ENCODE measurements at regions not wholly inside any gene's neighbourhood (a gene's known extent, or its start where the extent isn't known, plus 50 kb on each side); places are given as distances from the start of the nearest gene placed in this dataset.

DNA sequence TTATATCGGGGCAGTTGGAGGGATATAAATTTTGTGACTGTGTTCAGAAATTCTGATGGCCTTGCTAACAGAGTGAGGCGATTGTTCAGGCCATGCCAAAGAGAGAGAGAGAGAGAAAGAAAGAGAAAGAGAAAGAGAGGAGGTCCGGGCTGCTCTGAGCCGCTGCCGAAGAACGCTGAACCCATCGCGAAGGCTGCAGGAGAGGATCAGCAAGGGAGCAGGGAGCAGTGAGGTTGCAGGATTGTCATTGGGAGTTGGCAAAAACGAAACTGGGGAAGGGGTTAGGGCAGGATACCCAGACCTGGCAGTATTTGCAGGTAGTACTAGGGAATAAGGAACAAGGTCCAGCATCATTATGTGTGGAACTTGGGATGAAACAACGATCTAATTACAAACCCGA, 537.1 kb downstream of the INSC start:
- no peaks in the 10 kb centered on the region for H3K9me3 ChIP-seq (ENCODE audit: insufficient read depth, low read depth, low read length)
- H2AFZ ChIP-seq (ENCODE audit: low read length): no peak overlapping the region
- TF ChIP-seq EZH2phosphoT487 (IDR thresholded peaks at IDR 0.05; ENCODE audit: borderline replicate concordance): no peak
- TF ChIP-seq, protein P1, sequence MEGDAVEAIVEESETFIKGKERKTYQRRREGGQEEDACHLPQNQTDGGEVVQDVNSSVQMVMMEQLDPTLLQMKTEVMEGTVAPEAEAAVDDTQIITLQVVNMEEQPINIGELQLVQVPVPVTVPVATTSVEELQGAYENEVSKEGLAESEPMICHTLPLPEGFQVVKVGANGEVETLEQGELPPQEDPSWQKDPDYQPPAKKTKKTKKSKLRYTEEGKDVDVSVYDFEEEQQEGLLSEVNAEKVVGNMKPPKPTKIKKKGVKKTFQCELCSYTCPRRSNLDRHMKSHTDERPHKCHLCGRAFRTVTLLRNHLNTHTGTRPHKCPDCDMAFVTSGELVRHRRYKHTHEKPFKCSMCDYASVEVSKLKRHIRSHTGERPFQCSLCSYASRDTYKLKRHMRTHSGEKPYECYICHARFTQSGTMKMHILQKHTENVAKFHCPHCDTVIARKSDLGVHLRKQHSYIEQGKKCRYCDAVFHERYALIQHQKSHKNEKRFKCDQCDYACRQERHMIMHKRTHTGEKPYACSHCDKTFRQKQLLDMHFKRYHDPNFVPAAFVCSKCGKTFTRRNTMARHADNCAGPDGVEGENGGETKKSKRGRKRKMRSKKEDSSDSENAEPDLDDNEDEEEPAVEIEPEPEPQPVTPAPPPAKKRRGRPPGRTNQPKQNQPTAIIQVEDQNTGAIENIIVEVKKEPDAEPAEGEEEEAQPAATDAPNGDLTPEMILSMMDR (conservative IDR thresholded peaks at IDR 0.05; ENCODE audit: low read length): no peak
- H3K9ac ChIP-seq (ENCODE audit: low read depth, low read length, poor library complexity, severe bottlenecking): no peak overlapping the region
- H3K4me3 ChIP-seq (ENCODE audit: low read length, poor library complexity, severe bottlenecking): no peak overlapping the region
- no peaks in the 10 kb centered on the region for H3K9me2 ChIP-seq (replicated peaks; ENCODE audit: low read depth, low read length)
- no peaks in the 10 kb centered on the region for H3K79me2 ChIP-seq (ENCODE audit: insufficient read depth, low read length)
- H3K4me1 ChIP-seq (ENCODE audit: insufficient read depth, low read length, poor library complexity, severe bottlenecking): no peaks in the 10 kb centered on the region
- H3K4me2 ChIP-seq (ENCODE audit: low read depth, low read length, poor library complexity, severe bottlenecking): no peak overlapping the region
- H3K36me3 ChIP-seq (ENCODE audit: insufficient read depth, low read length): no peaks in the 10 kb centered on the region
- H3K27me3 ChIP-seq (ENCODE audit: insufficient read depth, low read length, poor library complexity, severe bottlenecking): no peaks in the 10 kb centered on the region
- no peaks in the 10 kb centered on the region for H3F3A ChIP-seq (ENCODE audit: low read depth)
- no peaks in the 10 kb centered on the region for H4K20me1 ChIP-seq (ENCODE audit: insufficient read depth, low read length, poor library complexity, severe bottlenecking)

DNA sequence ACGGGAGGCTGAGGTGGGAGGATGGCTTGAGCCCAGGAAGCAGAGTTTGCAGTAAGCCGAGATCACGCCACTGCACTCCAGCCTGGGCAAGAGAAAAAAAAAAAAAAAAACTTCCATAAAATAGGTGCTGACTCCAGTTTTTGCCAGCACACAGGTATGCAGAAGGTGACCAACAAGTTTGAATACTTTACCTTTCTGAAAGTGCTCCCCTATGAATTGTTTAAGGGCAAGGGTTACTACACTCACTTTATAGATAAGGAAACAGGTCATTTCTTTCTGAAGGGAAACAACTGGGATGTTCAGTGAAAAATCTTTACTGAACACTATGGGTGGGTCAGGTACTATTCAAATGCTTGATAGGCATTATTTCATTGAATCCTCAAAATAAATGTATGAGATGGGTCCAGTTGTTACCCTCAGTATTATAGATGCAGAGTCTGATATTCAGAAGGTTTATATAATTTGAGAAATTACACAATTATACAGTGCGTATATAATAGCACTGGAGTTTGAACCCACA, 538.5 kb downstream of the INSC start:
- Histone ChIP-seq H4K20me1 (ENCODE audit: insufficient read depth, low read length, poor library complexity, severe bottlenecking) (no peaks in the 10 kb centered on the region), H3K27me3 (ENCODE audit: insufficient read depth, low read length, poor library complexity, severe bottlenecking) (no peaks in the 10 kb centered on the region), H3K9ac (ENCODE audit: low read depth, low read length, poor library complexity, severe bottlenecking) (no peak overlapping the region), H3K9me2 (replicated peaks; ENCODE audit: low read depth, low read length) (no peaks in the 10 kb centered on the region; the same call in 1 of the 2 replicates), H3K79me2 (ENCODE audit: insufficient read depth, low read length) (no peaks in the 10 kb centered on the region), H3K36me3 (ENCODE audit: insufficient read depth, low read length) (no peaks in the 10 kb centered on the region), H3K4me1 (ENCODE audit: insufficient read depth, low read length, poor library complexity, severe bottlenecking) (no peaks in the 10 kb centered on the region), H3K9me3 (ENCODE audit: insufficient read depth, low read depth, low read length) (no peaks in the 10 kb centered on the region), H3F3A (ENCODE audit: low read depth) (no peaks in the 10 kb centered on the region), H3K4me2 (ENCODE audit: low read depth, low read length, poor library complexity, severe bottlenecking) (no peak overlapping the region), H3K4me3 (ENCODE audit: low read length, poor library complexity, severe bottlenecking) (no peak overlapping the region), H2AFZ (ENCODE audit: low read length) (no peak overlapping the region)
- no peak for TF ChIP-seq EZH2phosphoT487 (IDR thresholded peaks at IDR 0.05; ENCODE audit: borderline replicate concordance)
- TF ChIP-seq, protein P1 (conservative IDR thresholded peaks at IDR 0.05; ENCODE audit: low read length): no peak

DNA sequence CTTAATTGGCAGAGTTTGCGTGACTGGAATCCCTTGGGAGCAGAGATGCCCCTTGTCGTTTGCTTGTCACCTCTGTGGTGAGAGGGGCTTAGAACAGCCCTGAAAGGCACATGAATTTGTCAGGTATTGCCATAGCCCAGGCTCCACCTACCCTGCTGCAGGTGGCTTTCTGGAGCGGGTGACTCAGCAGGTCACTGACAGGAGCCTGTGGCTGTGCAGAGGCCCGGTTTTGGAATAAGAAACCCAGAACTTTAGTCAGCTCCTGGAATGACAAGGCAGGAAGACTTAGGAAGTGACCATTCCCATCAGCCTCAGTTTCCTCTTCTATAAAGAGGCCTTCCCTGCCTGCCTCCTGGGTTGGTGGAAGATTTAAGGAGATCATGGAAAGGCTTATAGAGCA, 539.7 kb downstream of the INSC start:
- Histone ChIP-seq H4K20me1 (ENCODE audit: insufficient read depth, low read length, poor library complexity, severe bottlenecking) (no peaks in the 10 kb centered on the region), H3K9me2 (replicated peaks; ENCODE audit: low read depth, low read length) (no peaks in the 10 kb centered on the region; the same call in 1 of the 2 replicates), H3K4me3 (ENCODE audit: low read length, poor library complexity, severe bottlenecking) (no peak overlapping the region), H3K79me2 (ENCODE audit: insufficient read depth, low read length) (no peaks in the 10 kb centered on the region), H3K4me1 (ENCODE audit: insufficient read depth, low read length, poor library complexity, severe bottlenecking) (no peaks in the 10 kb centered on the region), H2AFZ (ENCODE audit: low read length) (no peak overlapping the region), H3K27me3 (ENCODE audit: insufficient read depth, low read length, poor library complexity, severe bottlenecking) (no peaks in the 10 kb centered on the region), H3K36me3 (ENCODE audit: insufficient read depth, low read length) (no peaks in the 10 kb centered on the region), H3K9me3 (ENCODE audit: insufficient read depth, low read depth, low read length) (no peaks in the 10 kb centered on the region), H3K9ac (ENCODE audit: low read depth, low read length, poor library complexity, severe bottlenecking) (no peak overlapping the region), H3F3A (ENCODE audit: low read depth) (no peaks in the 10 kb centered on the region), H3K4me2 (ENCODE audit: low read depth, low read length, poor library complexity, severe bottlenecking) (no peak overlapping the region)
- TF ChIP-seq EZH2phosphoT487 (IDR thresholded peaks at IDR 0.05; ENCODE audit: borderline replicate concordance): no peak
- TF ChIP-seq, protein P1 (conservative IDR thresholded peaks at IDR 0.05; ENCODE audit: low read length): no peak
